ENCODE measurements at regions not wholly inside any gene's neighbourhood (a gene's known extent, or its start where the extent isn't known, plus 50 kb on each side); places are given as distances from the start of the nearest gene placed in this dataset.
"Not testable (repeated sequence)": the region's sequence is repeated elsewhere in the genome, so short reads cannot be mapped to it uniquely, and the experiment has no call there.

- not testable (repeated sequence) for H3K36me3 ChIP-seq; DNase-seq (ENCODE audit: low read depth in 1 of 2, low spot score in 2 of 2); H3K9me3 ChIP-seq (replicated peaks); H3K4me1 ChIP-seq (replicated peaks); H3K4me3 ChIP-seq; H3K27me3 ChIP-seq (replicated peaks); H3K27ac ChIP-seq
Observed at GRCh38 chr9:63820383-63820782, 1464.6 kb downstream of the FOXD4L5 start.

DNA sequence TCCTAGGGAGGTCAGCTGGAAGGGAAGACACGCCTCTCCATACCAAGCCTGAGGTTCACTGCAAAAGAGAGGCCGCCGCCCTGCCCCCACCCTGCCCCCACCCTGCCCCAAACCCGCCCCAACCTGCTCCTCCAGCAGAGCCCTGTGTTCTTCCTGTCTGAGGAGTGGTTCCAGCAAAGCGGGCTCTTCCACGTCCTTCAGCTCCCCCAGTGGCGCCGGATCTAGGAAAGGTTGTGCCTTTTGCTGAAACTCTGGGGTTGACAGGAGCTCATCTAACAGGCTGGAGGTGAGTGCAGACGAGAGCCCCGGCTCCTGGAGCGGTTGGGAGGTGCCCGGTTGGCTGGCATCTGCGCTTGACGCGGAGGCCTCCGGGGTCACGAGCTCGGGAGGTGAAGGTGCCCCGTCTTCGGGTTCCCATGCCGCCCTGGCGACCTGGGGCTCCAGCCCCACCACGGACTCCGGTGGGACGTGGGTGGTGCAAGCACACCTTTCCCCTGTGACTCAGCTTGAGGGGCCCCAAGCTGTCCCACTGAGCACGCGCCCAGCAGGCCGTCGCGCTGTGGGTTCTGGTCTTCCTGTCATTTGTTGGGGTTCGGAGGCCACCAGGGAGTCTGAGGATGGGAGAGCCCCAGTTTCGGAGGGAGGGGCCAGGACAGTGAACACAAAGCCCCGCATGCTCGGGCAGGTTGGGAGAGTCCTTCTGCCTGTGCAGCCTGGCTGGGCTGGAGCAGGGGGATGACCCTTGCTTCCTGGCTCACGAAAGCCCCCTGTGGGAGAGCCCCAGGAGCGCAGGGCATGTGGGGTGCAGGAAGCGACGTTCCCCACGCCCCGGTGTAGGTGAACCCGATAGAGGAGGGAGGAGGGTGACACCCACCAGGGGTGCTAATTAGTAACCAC is 1467.1 kb downstream of the FOXD4L5 start:
- Histone ChIP-seq H3K9me3 (replicated peaks) (no peaks in the 10 kb centered on the region), H3K4me3 (no peak overlapping the region), H3K4me1 (replicated peaks) (no peaks in the 10 kb centered on the region), H3K27ac (no peak overlapping the region), H3K36me3 (no peaks in the 10 kb centered on the region), H3K27me3 (replicated peaks) (no peaks in the 10 kb centered on the region)
- peak in 1 of 2 experiments; percentile 60 for DNase-seq (ENCODE audit: low read depth in 1 of 2, low spot score in 2 of 2)

- DNase-seq (ENCODE audit: low read depth in 1 of 2, low spot score in 2 of 2): peak; percentile 52 to 76
- H3K27ac ChIP-seq: no peak overlapping the region
- no peaks in the 10 kb centered on the region for H3K36me3 ChIP-seq
- H3K4me3 ChIP-seq: no peak overlapping the region
- H3K27me3 ChIP-seq (replicated peaks): no peaks in the 10 kb centered on the region
- no peaks in the 10 kb centered on the region for H3K4me1 ChIP-seq (replicated peaks)
- no peaks in the 10 kb centered on the region for H3K9me3 ChIP-seq (replicated peaks)
Observed at GRCh38 chr9:63816751-63817621, 1468.0 kb downstream of the FOXD4L5 start.

GRCh38 chr9:63814970-63815669 is 1469.9 kb downstream of the FOXD4L5 start:
- not testable (repeated sequence) for H3K4me1 ChIP-seq (replicated peaks); H3K27me3 ChIP-seq (replicated peaks); H3K9me3 ChIP-seq (replicated peaks); H3K36me3 ChIP-seq; H3K27ac ChIP-seq; H3K4me3 ChIP-seq; DNase-seq (ENCODE audit: low read depth in 1 of 2, low spot score in 2 of 2)

DNA sequence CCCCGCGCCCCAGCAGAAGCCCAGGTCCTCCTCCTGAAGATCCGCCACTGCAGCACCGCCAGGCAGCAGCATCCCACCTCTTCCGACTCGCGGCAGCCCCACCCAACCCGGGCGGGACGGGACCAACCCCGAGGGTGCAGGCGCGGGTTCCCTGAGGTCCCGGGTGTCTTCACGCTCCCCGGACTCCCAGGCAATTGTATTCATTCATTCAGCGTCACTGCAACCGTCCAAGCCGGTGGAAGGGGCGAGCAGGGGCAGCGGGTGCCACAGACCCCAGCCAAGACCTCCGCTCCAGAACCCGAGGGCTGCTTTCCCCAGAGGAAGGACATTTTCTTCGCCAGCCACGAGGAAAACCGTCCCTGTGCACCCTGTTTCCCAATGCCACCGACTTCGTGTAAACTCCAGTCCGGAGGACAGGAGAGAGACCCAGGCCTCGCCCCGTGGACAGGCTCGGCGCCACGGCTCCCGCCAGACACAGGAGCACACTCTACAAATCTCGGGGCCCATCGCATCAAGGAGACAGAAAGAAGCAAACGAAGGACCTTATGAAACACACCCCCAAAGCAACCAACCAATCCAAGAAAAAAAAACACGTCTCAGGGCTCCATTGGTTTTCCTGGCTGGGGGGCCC is 1471.5 kb downstream of the FOXD4L5 start:
- H3K36me3 ChIP-seq; DNase-seq (ENCODE audit: low read depth in 1 of 2, low spot score in 2 of 2); H3K9me3 ChIP-seq (replicated peaks): not testable (repeated sequence)

GRCh38 chr9:63812822-63813221 is 1472.2 kb downstream of the FOXD4L5 start:
- not testable (repeated sequence) for H3K27ac ChIP-seq; DNase-seq (ENCODE audit: low read depth in 1 of 2, low spot score in 2 of 2); H3K4me1 ChIP-seq (replicated peaks); H3K9me3 ChIP-seq (replicated peaks); H3K4me3 ChIP-seq; H3K36me3 ChIP-seq; H3K27me3 ChIP-seq (replicated peaks)

More for the DNA sequence above, 1471.5 kb downstream of the FOXD4L5 start:
- H3K4me3 ChIP-seq; H3K4me1 ChIP-seq (replicated peaks); H3K27ac ChIP-seq; H3K27me3 ChIP-seq (replicated peaks): not testable (repeated sequence)

DNA sequence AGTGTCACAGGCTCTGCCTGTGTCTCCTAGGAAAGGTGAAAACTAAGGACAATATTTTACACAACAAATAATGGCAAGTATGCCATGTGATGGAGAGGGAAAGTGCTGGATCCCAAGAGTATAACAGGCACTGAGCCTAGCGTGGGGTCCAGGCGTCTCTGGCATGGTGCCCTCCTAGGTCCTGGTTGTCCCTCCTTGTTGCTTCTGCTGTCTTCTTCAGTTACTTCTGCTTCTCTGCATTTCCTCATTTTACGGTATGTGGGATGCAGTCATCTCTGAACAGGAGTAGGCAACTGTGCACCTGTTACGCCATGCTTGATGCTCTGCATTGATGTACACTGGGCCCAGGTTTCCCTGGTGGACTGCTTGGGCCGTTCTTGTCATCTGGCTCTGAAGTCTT is 1480.8 kb downstream of the FOXD4L5 start:
- not testable (repeated sequence) for DNase-seq (ENCODE audit: low read depth in 1 of 2, low spot score in 2 of 2); H3K9me3 ChIP-seq (replicated peaks); H3K36me3 ChIP-seq; H3K27me3 ChIP-seq (replicated peaks); H3K4me1 ChIP-seq (replicated peaks); H3K4me3 ChIP-seq; H3K27ac ChIP-seq

GRCh38 chr9:63794081-63794685 is 1490.8 kb downstream of the FOXD4L5 start:
- H3K27me3 ChIP-seq (replicated peaks); H3K27ac ChIP-seq; DNase-seq (ENCODE audit: low read depth in 1 of 2, low spot score in 2 of 2): not testable (repeated sequence)

GRCh38 chr9:63787454-63787853 is 1497.6 kb downstream of the FOXD4L5 start:
- H3K27ac ChIP-seq, H3K36me3 ChIP-seq: not testable (repeated sequence)

More at GRCh38 chr9:63794081-63794685, 1490.8 kb downstream of the FOXD4L5 start:
- H3K4me3 ChIP-seq; H3K36me3 ChIP-seq; H3K9me3 ChIP-seq (replicated peaks); H3K4me1 ChIP-seq (replicated peaks): not testable (repeated sequence)

DNA sequence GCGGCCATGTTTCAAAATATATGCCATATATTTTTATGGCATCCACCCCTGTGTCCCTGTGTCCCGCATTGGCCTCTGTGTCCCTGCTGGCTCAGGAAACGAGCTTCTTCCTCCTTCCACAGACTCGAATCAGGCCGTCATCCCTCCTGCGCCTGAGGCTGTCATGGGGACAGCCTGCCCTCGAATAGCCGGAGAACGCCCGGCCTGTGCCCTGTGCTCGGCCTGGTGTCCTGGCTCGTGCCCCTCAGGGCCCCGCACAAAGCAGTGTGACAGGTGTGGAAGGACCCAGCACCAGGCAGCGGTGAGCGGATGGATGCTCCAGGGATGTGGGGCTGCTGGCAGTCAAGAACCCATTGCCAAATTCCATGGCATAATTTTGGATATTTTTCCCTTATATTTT is 1500.0 kb downstream of the FOXD4L5 start:
- not testable (repeated sequence) for H3K36me3 ChIP-seq; H3K27me3 ChIP-seq (replicated peaks); H3K27ac ChIP-seq; H3K9me3 ChIP-seq (replicated peaks); H3K4me1 ChIP-seq (replicated peaks); DNase-seq (ENCODE audit: low read depth in 1 of 2, low spot score in 2 of 2); H3K4me3 ChIP-seq

More at GRCh38 chr9:63787454-63787853, 1497.6 kb downstream of the FOXD4L5 start:
- H3K4me1 ChIP-seq (replicated peaks); DNase-seq (ENCODE audit: low read depth in 1 of 2, low spot score in 2 of 2); H3K4me3 ChIP-seq; H3K9me3 ChIP-seq (replicated peaks); H3K27me3 ChIP-seq (replicated peaks): not testable (repeated sequence)

DNA sequence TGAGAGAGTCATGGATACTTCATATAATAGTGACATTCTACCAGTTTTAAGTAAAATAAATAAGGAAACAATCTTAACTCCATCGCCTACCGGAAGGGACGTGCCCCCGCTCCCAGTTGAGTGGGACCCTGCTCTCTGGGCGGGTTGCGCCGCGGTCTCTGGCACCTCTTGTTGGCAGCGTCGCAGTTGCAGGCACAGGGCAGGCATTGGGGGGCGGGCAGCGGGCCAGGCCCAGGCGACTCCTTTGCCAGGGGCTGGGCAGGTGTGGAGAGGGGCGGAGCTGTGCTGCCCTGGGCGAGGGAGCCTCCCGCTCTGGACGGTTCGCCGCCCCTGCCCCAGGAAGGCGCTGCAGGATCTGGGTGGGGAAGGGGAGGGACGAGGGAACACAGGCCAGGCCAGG is 1500.6 kb downstream of the FOXD4L5 start:
- H3K27ac ChIP-seq; H3K27me3 ChIP-seq (replicated peaks); H3K9me3 ChIP-seq (replicated peaks); H3K36me3 ChIP-seq; H3K4me3 ChIP-seq; DNase-seq (ENCODE audit: low read depth in 1 of 2, low spot score in 2 of 2); H3K4me1 ChIP-seq (replicated peaks): not testable (repeated sequence)

- H3K4me1 ChIP-seq (replicated peaks); H3K27me3 ChIP-seq (replicated peaks): not testable (repeated sequence)
Observed at GRCh38 chr9:63781817-63782439, 1503.1 kb downstream of the FOXD4L5 start.

GRCh38 chr9:63781390-63781789 is 1503.6 kb downstream of the FOXD4L5 start:
- not testable (repeated sequence) for H3K27me3 ChIP-seq (replicated peaks); H3K27ac ChIP-seq; H3K9me3 ChIP-seq (replicated peaks); H3K4me3 ChIP-seq; H3K36me3 ChIP-seq; DNase-seq (ENCODE audit: low read depth in 1 of 2, low spot score in 2 of 2); H3K4me1 ChIP-seq (replicated peaks)

More at GRCh38 chr9:63781817-63782439, 1503.1 kb downstream of the FOXD4L5 start:
- not testable (repeated sequence) for H3K27ac ChIP-seq; DNase-seq (ENCODE audit: low read depth in 1 of 2, low spot score in 2 of 2); H3K9me3 ChIP-seq (replicated peaks); H3K36me3 ChIP-seq; H3K4me3 ChIP-seq
